ENCODE measurements at regions not wholly inside any gene's neighbourhood (a gene's known extent, or its start where the extent isn't known, plus 50 kb on each side); places are given as distances from the start of the nearest gene placed in this dataset.

- TF ChIP-seq CTCF (IDR thresholded peaks at IDR 0.05; ENCODE audit: low read depth, low read length): no peak
- no peak overlapping the region for H3K4me3 ChIP-seq (ENCODE audit: low read depth, low read length)
Observed at GRCh38 chr12:19070341-19070740, 59.2 kb upstream of the PLEKHA5 start.

GRCh38 chr12:19074700-19075099 lies 54.8 kb upstream of the PLEKHA5 start:
- no peak for TF ChIP-seq CTCF (IDR thresholded peaks at IDR 0.05; ENCODE audit: low read depth, low read length)
- no peak overlapping the region for H3K4me3 ChIP-seq (ENCODE audit: low read depth, low read length)

GRCh38 chr12:19075711-19076340 lies 53.7 kb upstream of the PLEKHA5 start:
- TF ChIP-seq CTCF (IDR thresholded peaks at IDR 0.05; ENCODE audit: low read depth, low read length): no peak
- no peak overlapping the region for H3K4me3 ChIP-seq (ENCODE audit: low read depth, low read length)

Measured in WI38 (cell line).